Caco-2 (cell line): ENCODE measurements at regions not wholly inside any gene's neighbourhood (a gene's known extent, or its start where the extent isn't known, plus 50 kb on each side); places are given as distances from the start of the nearest gene placed in this dataset.

ENCODE experiments used
- BruUV-seq: library from RNA; stranded (reverse); fragments of 400-500 nt; replicated peaks from 2 replicates; lab custom pipeline; 2021; lab: Mats Ljungman, UMichigan
- CTCF ChIA-PET: fragments of 300-600 bp; sonication (Branson Sonifier 250); formaldehyde crosslinking; loops from one replicate; lab custom pipeline; 2022; ENCODE audit warnings: antibody characterized with exemption; lab: Charles Lee
- POLR2A ChIA-PET: fragments of 300-600 bp; sonication (Branson Sonifier 250); formaldehyde crosslinking; loops from one replicate; lab custom pipeline; 2022; ENCODE audit warnings: antibody characterized with exemption; lab: Charles Lee
- DNase-seq, 2 experiments: peaks; one replicate each; pipeline versions ENCODE4 v3.0.0 to v3.0.0-alpha.2; 2020 to 2022
- H3K27me3 ChIP-seq: replicated peaks from 2 replicates; pipeline ENCODE4 v1.6.0; 2011; ENCODE audit warnings: low read length; ENCODE audit not compliant: control insufficient read depth, insufficient read depth
- H3K36me3 ChIP-seq: 2 replicates; pipeline ENCODE4 v1.5.1; 2011; ENCODE audit warnings: low read length; ENCODE audit not compliant: control insufficient read depth, insufficient read depth
- H3K4me1 ChIP-seq: fragments of 250-450 bp; sonication (Bioruptor Pico); 2 replicates; pipeline ENCODE4 v1.5.1; 2020; ENCODE audit warnings: mild to moderate bottlenecking
- H3K4me3 ChIP-seq: 2 replicates; pipeline ENCODE4 v1.5.1; 2011; ENCODE audit warnings: low read depth, mild to moderate bottlenecking, control low read depth, low read length
- H3K9me3 ChIP-seq: fragments of 250-450 bp; sonication (Bioruptor Pico); 2 replicates; pipeline ENCODE4 v1.5.1; 2020; ENCODE audit warnings: mild to moderate bottlenecking, moderate library complexity
- H3K27ac Mint-ChIP-seq: one replicate; pipeline ENCODE4 v1.8.0; 2022; ENCODE audit warnings: mixed read lengths; ENCODE audit not compliant: unreplicated experiment
- H3K27me3 Mint-ChIP-seq: one replicate; pipeline ENCODE4 v1.8.0; 2022; ENCODE audit warnings: mixed read lengths; ENCODE audit not compliant: insufficient read depth, unreplicated experiment
- H3K36me3 Mint-ChIP-seq: one replicate; pipeline ENCODE4 v1.8.0; 2022; ENCODE audit warnings: mild to moderate bottlenecking, mixed read lengths; ENCODE audit not compliant: insufficient read depth, unreplicated experiment
- H3K4me1 Mint-ChIP-seq: one replicate; pipeline ENCODE4 v1.8.0; 2022; ENCODE audit warnings: low read depth, mixed read lengths; ENCODE audit not compliant: unreplicated experiment
- H3K4me3 Mint-ChIP-seq: one replicate; pipeline ENCODE4 v1.8.0; 2022; ENCODE audit warnings: mild to moderate bottlenecking, moderate library complexity, mixed read lengths; ENCODE audit not compliant: unreplicated experiment
- H3K9me3 Mint-ChIP-seq: one replicate; pipeline ENCODE4 v1.8.0; 2022; ENCODE audit warnings: mixed read lengths; ENCODE audit not compliant: unreplicated experiment
- CTCF ChIP-seq, 2 experiments: fragments of 200-600 bp in 1 of 2; IDR thresholded peaks; 1 replicate in 1 of 2; 2 replicates in 1 of 2; pipeline versions ENCODE4 v1.5.1 to v1.8.0; 2011 to 2022; ENCODE audit warnings: antibody characterized with exemption in 1 of 2, control low read depth in 1 of 2, inconsistent platforms in 1 of 2, low read depth in 1 of 2, low read length in 1 of 2, mild to moderate bottlenecking in 1 of 2, moderate library complexity in 1 of 2; ENCODE audit not compliant: insufficient read depth in 1 of 2, severe bottlenecking in 1 of 2, unreplicated experiment in 1 of 2
- intact Hi-C: fragments of 100-400 bp; cut with micrococcal nuclease; formaldehyde crosslinking; loops from one replicate; pipeline ENCODE4 v1.10.0; 2022; ENCODE audit not compliant: unreplicated experiment

- intact Hi-C loops, result loop anchor here (2.0 kb wide), 1 partner anchor 111 kb away; no protein-coding TSS in a partner anchor
- H3K36me3 Mint-ChIP-seq, result no peaks in the 10 kb centered on the region
- no peak for TF ChIP-seq CTCF (IDR thresholded peaks at IDR 0.05; ENCODE audit: insufficient read depth in 1 of 2, low read depth in 1 of 2, low read length in 1 of 2, severe bottlenecking in 1 of 2, unreplicated experiment in 1 of 2)
- POLR2A ChIA-PET, result no interaction called here
- no TSS peak for BruUV-seq
- Histone ChIP-seq H3K4me1 (no peaks in the 10 kb centered on the region), H3K4me3 (no peak overlapping the region), H3K36me3 (no peaks in the 10 kb centered on the region), H3K9me3 (no peaks in the 10 kb centered on the region), H3K27me3 (no peaks in the 10 kb centered on the region)
- CTCF ChIA-PET, result no interaction called here
- no peaks in the 10 kb centered on the region for H3K27me3 Mint-ChIP-seq
- no peak overlapping the region for H3K27ac Mint-ChIP-seq
- no peak for DNase-seq
- no peaks in the 10 kb centered on the region for H3K4me1 Mint-ChIP-seq
- H3K4me3 Mint-ChIP-seq, result no peak overlapping the region
- peaks cover 9% of the 10 kb centered on the region for H3K9me3 Mint-ChIP-seq
These were observed 91.9 kb upstream of the GPC1 start for GRCh38 chr2:240343548-240343947.

DNA sequence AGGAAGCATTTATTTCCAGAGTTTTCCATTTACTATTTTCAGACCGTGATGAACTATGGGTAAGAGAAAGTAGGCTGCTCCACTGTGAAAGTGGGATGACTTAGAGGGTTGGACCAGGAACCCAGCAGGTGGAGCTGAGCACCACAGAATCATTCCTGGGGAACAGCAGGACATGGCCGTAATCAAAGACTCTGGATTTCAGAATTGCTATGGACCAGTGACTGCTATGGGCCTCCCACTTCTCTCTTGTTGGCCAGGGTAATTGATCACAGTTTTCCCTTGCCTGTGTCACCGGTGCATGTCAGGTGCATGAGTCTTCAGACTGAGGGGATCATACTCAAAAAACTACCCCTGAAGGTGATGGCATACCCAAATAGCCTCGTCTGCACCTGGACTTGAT, 90.6 kb upstream of the GPC1 start:
- CTCF ChIA-PET, result no interaction called here
- BruUV-seq, result no TSS peak
- Mint-ChIP-seq H3K4me3 (no peak overlapping the region), H3K27ac (no peak overlapping the region), H3K9me3 (peaks cover 9% of the 10 kb centered on the region), H3K4me1 (no peaks in the 10 kb centered on the region), H3K36me3 (no peaks in the 10 kb centered on the region), H3K27me3 (peaks cover 2% of the 10 kb centered on the region)
- intact Hi-C loops, result no loop called here
- no peak for TF ChIP-seq CTCF (IDR thresholded peaks at IDR 0.05; ENCODE audit: insufficient read depth in 1 of 2, low read depth in 1 of 2, low read length in 1 of 2, severe bottlenecking in 1 of 2, unreplicated experiment in 1 of 2)
- POLR2A ChIA-PET, result no interaction called here
- Histone ChIP-seq H3K27me3 (no peaks in the 10 kb centered on the region), H3K4me3 (no peak overlapping the region), H3K9me3 (no peaks in the 10 kb centered on the region), H3K36me3 (no peaks in the 10 kb centered on the region), H3K4me1 (no peaks in the 10 kb centered on the region)
- DNase-seq, result no peak

DNA sequence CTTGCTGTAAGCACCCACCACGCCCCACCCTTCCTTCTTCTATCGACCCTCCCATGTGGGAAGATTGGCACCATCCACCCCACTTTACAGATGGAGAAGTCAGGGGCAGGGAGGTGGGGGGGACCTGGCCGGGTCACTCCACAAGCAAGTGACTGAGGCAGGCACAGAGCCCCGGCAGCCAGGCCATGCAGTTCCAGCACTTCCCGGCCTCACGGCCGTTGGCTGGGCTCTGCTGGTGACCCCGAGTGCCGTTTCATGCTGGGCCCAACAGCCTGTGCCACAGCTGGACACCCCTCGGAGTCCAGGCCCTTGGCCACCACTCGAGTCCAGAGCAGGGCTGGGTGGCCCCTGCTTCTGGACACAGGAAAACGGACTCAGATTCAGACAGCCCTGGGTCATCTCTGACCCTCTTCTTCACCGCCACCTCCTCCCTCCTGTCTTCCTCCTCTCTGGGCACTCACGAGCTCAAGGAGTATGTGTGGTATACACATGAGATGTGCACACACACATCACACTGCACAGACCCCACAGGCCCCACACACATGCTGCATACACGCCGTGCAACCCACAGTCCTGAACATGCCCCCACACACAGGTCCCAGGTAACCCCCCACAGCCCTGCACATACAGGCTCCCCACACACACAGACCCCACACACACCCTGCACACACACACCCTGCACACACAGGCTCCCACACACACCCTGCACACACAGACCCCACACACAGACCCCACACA, 89.3 kb upstream of the GPC1 start:
- ChIA-PET POLR2A (no interaction called here), CTCF (no interaction called here)
- no peaks in the 10 kb centered on the region for H3K36me3 Mint-ChIP-seq
- Histone ChIP-seq H3K4me3 (no peak overlapping the region), H3K4me1 (no peaks in the 10 kb centered on the region), H3K27me3 (no peaks in the 10 kb centered on the region), H3K9me3 (no peaks in the 10 kb centered on the region), H3K36me3 (no peaks in the 10 kb centered on the region)
- H3K4me3 Mint-ChIP-seq, result no peak overlapping the region
- no peaks in the 10 kb centered on the region for H3K4me1 Mint-ChIP-seq
- H3K27me3 Mint-ChIP-seq, result peaks cover 2% of the 10 kb centered on the region
- peaks cover 9% of the 10 kb centered on the region for H3K9me3 Mint-ChIP-seq
- H3K27ac Mint-ChIP-seq, result no peak overlapping the region
- intact Hi-C loops, result no loop called here
- no peak for DNase-seq
- TF ChIP-seq CTCF (IDR thresholded peaks at IDR 0.05; ENCODE audit: insufficient read depth in 1 of 2, low read depth in 1 of 2, low read length in 1 of 2, severe bottlenecking in 1 of 2, unreplicated experiment in 1 of 2), result no peak
- BruUV-seq, result no TSS peak
